Ishikawa (cell line): ENCODE measurements at regions not wholly inside any gene's neighbourhood (a gene's known extent, or its start where the extent isn't known, plus 50 kb on each side); places are given as distances from the start of the nearest gene placed in this dataset.

Source experiments
- CEBPB ChIP-seq: IDR thresholded peaks from 2 replicates; pipeline ENCODE4 v1.6.1; 2012
- CREB1 ChIP-seq: IDR thresholded peaks from 2 replicates; pipeline ENCODE4 v1.6.1; 2012; ENCODE audit warnings: low read depth
- EGR1 ChIP-seq: IDR thresholded peaks from 2 replicates; pipeline ENCODE4 v1.6.1; 2012
- EP300 ChIP-seq: IDR thresholded peaks from 2 replicates; pipeline ENCODE4 v1.6.1; 2012; ENCODE audit warnings: borderline replicate concordance
- FOXM1 ChIP-seq: IDR thresholded peaks from 2 replicates; pipeline ENCODE4 v1.6.1; 2012; ENCODE audit warnings: low read depth, borderline replicate concordance
- MAX ChIP-seq: IDR thresholded peaks from 2 replicates; pipeline ENCODE4 v1.6.1; 2012
- NFIC ChIP-seq: IDR thresholded peaks from 2 replicates; pipeline ENCODE4 v1.6.1; 2012
- RAD21 ChIP-seq: IDR thresholded peaks from 2 replicates; pipeline ENCODE4 v1.6.1; 2012; ENCODE audit warnings: low read depth
- REST ChIP-seq: IDR thresholded peaks from 2 replicates; pipeline ENCODE4 v1.6.1; 2012; ENCODE audit warnings: low read depth, mild to moderate bottlenecking
- TAF1 ChIP-seq: IDR thresholded peaks from 2 replicates; pipeline ENCODE4 v1.6.1; 2012; ENCODE audit warnings: low read depth, mild to moderate bottlenecking
- TCF12 ChIP-seq: IDR thresholded peaks from 2 replicates; pipeline ENCODE4 v1.6.1; 2012; ENCODE audit warnings: low read depth
- TEAD4 ChIP-seq: IDR thresholded peaks from 2 replicates; pipeline ENCODE4 v1.6.1; 2012
- USF1 ChIP-seq: IDR thresholded peaks from 2 replicates; pipeline ENCODE4 v1.6.1; 2012
- YY1 ChIP-seq: IDR thresholded peaks from 2 replicates; pipeline ENCODE4 v1.6.1; 2012; ENCODE audit warnings: low read depth
- ZBTB7A ChIP-seq: IDR thresholded peaks from 2 replicates; pipeline ENCODE4 v1.6.1; 2012; ENCODE audit warnings: low read depth

GRCh38 chr21:22364163-22364562 is 1366.0 kb downstream of the NCAM2 start:
- TF ChIP-seq REST (no peak), YY1 (no peak)

- TF ChIP-seq NFIC (no peak), CEBPB (no peak), TEAD4 (no peak)
Measured at GRCh38 chr21:22374218-22374969, 1376.2 kb downstream of the NCAM2 start.

- no peak for TF ChIP-seq EGR1
- TF ChIP-seq TCF12 = no peak
- TF ChIP-seq YY1 = no peak
- TF ChIP-seq NFIC = no peak
- no peak for TF ChIP-seq ZBTB7A
- TF ChIP-seq EP300 = no peak
- TF ChIP-seq CEBPB = no peak
- no peak for TF ChIP-seq FOXM1
- TF ChIP-seq USF1 = no peak
- TF ChIP-seq RAD21 = no peak
Measured at GRCh38 chr21:22393324-22393723, 1395.1 kb downstream of the NCAM2 start.

- no peak for TF ChIP-seq MAX
Measured at GRCh38 chr21:22395965-22396364, 1397.8 kb downstream of the NCAM2 start.

GRCh38 chr21:22399681-22400514 is 1401.7 kb downstream of the NCAM2 start:
- TF ChIP-seq CEBPB (no peak), RAD21 (no peak), USF1 (no peak), MAX (no peak), REST (no peak), TCF12 (no peak)

- no peak for TF ChIP-seq TEAD4
- TF ChIP-seq EGR1 = no peak
- no peak for TF ChIP-seq CEBPB
- no peak for TF ChIP-seq REST
- no peak for TF ChIP-seq YY1
- TF ChIP-seq RAD21 = no peak
- no peak for TF ChIP-seq NFIC
- TF ChIP-seq TAF1 = no peak
- no peak for TF ChIP-seq FOXM1
- no peak for TF ChIP-seq MAX
- no peak for TF ChIP-seq EP300
- no peak for TF ChIP-seq TCF12
- no peak for TF ChIP-seq CREB1
- no peak for TF ChIP-seq ZBTB7A
- no peak for TF ChIP-seq USF1
Measured at GRCh38 chr21:22409571-22409970, 1411.4 kb downstream of the NCAM2 start.
